ENCODE measurements at regions not wholly inside any gene's neighbourhood (a gene's known extent, or its start where the extent isn't known, plus 50 kb on each side); places are given as distances from the start of the nearest gene placed in this dataset.

- TF ChIP-seq CTCF (IDR thresholded peaks at IDR 0.05; ENCODE audit: poor library complexity) (no peak), EZH2 (IDR thresholded peaks at IDR 0.05; ENCODE audit: borderline replicate concordance) (no peak)
Measured at GRCh38 chr5:89003563-89004036, 120.6 kb upstream of the MEF2C start.
